ENCODE measurements at regions not wholly inside any gene's neighbourhood (a gene's known extent, or its start where the extent isn't known, plus 50 kb on each side); places are given as distances from the start of the nearest gene placed in this dataset.

DNA sequence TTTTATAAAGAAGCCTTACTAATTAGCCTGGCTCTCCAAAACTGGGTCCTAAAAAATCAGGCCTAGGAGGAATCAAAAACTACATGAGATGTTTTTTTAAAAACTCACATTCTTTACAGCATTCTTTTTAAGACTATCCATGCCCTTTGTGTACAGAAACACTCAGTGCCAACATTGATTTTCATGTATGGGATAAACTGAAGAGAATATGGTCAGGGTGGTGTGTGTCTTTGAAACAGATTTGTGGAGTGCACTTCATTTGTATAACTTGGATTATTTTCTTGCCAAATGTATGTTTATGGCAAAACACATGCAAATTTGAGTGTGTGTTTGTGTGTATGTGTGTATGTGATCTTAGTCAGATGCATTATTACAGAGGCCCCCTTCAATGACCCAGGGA is 283.6 kb upstream of the ATP5MC3 start:
- no peak for DNase-seq (ENCODE audit: low read depth)

DNA sequence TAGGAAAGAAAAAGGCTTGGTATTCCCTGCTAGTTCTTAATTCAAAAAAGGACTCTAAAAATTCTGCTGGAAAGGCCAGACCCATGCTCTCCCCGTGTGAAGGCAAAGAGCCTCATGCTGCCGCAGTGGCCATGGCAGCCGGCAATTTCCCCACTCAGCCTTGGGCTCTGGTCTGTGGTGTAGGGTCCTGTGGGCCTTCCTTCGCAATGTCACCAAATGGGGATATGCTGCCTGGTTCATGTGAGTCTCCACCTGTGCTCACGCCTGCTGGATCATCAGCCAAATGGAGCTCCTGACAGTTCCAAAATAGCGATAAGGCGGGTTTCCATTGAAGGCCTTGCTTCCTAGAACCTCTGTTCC is 282.8 kb upstream of the ATP5MC3 start:
- DNase-seq (ENCODE audit: low read depth) = no peak

DNA sequence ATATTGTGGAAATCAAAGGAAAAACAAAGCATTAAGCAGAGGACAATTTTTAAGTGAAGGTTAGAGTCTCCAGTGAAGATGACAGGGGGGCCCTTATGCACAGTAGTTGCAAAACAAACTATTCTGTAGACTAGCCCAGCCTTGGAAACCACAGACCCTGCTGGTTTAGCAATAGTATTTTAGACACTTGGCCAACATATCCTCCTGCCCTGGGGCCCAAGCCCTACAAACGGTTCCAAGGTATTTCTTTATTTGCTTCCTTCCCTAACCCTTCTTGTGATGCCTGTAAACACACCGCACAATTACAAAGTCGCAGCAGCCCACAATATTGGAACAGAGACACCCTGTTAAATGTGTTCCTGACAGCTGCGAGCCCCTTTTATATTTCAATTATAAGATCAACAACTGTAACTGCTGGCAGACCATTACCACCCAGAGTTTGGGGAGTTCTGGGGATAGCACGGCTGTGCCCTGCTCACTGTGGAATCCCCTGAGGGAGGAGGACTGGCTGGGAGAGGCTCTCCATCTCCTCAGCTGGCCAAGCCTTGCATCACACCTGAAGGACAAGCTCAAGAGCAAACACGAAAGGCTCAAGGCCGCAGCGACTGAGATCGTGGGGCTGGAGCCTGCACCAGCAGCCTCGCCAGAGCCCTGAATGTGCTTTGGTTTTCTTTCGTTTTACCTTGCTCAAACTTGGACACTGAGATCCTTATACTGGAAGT is 282.2 kb upstream of the ATP5MC3 start:
- no peak for DNase-seq (ENCODE audit: low read depth)

DNA sequence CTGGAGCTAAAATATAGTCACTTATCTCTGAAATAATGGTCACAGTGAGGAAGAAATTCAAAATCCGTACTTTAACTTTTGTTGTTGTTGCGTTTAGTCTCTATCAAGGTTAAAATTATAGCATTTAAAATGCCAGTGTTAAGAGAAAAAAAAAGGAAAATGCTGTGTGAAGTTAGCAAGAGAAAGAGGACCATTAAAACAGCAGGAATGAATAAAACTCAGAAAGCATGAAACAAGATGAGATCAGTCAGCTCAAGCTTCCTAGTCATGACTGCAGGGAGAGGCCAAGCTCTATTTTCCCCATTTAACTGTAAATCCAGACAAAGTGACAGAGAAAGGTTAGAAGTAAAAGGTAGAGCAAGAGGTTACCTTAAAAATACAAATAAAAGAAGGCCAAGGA is 281.7 kb upstream of the ATP5MC3 start:
- no peak for DNase-seq (ENCODE audit: low read depth)

DNA sequence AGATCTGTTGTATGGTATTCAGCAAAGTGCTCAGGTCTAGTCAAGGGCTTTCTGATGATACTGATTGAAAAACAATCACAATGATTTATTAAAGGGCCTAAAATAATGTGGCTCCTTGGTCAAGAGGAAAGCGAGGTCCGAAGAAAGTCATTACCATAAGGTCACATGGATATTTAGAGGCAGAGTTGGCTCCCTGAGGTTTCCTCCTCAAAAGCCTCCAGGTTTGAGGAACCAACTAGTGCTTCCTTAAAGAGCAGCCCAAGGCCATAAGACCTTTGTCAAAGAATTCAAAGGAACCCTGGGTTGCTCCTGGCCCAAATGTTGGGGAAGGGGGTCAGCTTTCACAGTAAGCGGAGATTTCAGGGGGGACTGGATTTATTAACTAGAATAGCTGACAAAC is 280.7 kb upstream of the ATP5MC3 start:
- DNase-seq (ENCODE audit: low read depth) = no peak

DNA sequence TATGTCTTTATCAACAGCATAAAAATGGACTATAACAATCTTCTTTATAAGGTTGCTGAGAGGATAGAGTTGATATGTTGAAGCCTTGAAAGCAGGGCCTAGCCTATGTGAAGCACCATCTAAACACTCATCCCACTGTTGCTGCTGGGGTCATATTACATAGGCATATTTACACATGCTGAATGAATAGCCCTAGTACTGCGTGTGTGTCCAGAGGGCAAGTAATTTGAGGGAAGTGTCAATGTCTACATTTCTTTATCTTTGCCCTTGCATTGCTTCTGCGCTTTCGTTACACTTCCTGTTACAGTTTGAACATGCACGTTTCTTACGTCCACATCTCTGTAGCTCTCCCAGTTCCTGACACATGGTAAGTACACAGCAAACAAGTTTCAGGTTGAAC is 280.3 kb upstream of the ATP5MC3 start:
- DNase-seq (ENCODE audit: low read depth) = no peak

DNA sequence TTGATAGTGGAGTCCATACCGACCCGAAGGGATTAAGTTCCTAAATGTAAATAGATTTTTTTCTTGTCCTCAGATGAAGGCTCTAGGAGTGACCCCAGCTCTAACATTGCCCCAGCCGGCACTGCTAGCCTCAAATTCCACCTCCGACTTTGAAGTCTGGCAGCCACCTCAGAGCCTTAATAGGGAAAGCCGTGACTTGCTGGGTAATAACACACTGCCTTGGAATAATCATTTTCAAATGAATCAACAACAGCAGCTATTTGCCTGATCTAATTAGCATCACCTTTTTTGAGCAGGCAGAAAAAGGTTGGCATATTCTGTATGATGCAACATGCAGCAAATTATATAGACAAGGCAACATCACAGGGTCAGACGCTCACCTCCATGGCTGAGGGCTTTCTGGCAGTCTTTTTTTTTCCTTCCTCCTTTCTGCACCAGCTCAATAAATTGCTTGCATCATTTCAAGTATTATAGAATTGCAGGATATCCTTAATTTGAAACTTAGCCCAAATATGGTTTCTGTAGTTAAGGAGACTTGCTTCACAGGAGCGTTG is 276.5 kb upstream of the ATP5MC3 start:
- DNase-seq (ENCODE audit: low read depth) = no peak

DNA sequence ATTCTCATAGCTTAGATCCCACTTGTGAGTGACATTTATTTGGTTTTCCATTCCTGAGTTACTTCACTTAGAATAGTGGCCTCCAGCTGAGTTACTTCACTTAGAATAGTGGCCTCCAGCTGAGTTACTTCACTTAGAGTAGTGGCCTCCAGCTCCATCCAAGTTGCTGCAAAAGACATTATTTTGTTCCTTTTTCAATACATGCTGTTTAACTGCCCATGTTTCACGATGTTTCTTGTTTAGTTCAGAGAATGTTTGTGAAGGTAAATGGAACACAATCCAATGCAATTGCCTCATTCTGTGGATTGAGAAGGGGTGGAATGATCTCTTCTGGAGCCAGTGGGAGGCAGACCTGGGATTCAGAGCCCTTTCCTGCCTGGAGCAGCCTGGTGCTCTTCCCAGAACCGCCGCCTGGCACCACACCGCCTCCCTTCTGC is 273.5 kb upstream of the ATP5MC3 start:
- DNase-seq (ENCODE audit: low read depth) = no peak

DNA sequence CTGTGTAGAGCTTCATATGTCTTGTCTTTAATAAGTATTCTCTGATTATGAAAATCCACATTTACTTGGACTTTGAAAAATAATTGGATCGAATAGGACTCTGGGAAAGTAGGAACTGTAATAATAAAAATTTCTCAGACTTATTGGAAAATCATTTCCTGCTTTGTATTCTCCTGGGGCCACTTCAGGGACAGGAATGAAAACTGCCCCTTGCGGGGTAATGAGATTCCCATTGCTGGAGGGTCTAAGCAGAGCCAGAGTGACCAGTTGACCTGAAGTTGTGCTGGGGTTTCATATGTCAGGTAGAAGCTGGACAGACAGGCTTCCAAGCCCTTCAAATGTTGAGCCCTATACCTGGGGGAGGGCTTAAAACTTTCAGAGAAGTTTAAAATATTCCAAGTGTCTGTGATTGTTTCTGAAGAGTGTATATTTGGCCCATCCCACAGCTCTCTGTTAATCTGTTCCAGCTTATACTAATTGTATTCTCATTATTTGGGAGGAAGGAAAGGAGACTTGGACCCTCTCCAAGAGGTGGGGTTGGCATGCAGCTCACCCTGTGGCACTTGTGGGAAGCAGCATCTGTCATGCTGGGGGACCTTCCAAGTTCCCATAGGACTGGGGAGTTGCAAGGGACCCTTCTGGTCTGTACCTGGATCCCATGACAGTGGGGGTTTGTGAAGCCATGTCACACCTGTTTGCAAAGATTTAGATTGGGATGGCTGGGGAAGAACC is 268.7 kb upstream of the ATP5MC3 start:
- DNase-seq (ENCODE audit: low read depth) = no peak

DNA sequence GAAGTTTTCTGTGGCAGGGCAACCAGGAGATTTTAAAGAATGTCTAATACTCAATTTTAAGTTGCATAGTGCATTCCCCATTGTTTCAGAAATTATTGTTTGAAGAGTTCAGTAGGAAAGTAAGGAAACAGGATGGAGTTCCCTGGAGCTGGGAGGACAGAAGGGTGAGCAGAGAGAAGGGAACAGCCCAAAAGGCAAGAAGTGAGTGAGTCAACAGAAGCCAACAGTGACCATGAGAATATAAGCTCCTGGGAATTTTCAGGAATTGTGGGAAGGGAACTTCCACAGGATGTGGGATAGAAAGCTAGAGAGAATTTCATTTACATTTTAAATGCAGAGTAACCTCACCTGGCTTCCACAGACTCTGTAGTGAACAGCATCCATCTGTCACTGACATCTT is 268.1 kb upstream of the ATP5MC3 start:
- no peak for DNase-seq (ENCODE audit: low read depth)

DNA sequence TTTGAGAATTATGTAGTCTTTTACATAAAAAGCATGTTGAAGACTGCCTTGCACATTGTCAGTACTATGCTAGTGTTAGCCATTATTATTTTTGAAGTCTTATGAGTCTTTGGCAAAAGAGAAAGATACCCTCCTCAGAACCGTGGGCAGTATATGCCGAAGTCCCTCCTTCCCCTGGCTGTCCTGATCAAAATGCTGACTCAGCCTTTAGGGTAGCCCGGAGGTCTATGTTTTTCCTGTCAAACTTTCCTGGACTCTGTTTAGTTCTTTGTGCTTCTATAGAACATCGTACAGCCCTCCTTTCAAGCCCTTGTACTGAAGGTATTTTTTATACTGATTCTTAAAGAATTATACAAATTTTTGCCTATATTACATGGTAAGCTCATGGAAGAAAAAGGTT is 264.7 kb upstream of the ATP5MC3 start:
- no peak for DNase-seq (ENCODE audit: low read depth)

DNA sequence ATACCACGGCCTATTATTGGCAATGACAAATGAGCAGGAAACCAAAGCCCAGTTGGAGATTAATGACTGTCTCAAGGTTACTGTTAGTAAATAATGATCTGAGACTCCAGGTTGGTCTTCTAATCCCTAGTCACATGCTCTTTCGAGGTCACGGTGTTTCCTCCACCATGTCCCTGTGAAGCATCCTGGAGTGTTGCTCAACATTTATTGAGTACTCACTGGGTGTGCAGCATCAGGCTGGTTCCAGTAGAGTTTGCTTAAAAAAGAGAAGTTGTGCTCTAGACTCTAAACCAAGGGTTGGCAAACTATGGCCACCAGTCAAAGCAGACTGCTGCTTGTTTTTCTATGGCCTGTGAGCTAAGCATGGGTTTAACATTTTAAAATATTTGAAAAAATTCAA is 263.8 kb upstream of the ATP5MC3 start:
- no peak for DNase-seq (ENCODE audit: low read depth)

DNA sequence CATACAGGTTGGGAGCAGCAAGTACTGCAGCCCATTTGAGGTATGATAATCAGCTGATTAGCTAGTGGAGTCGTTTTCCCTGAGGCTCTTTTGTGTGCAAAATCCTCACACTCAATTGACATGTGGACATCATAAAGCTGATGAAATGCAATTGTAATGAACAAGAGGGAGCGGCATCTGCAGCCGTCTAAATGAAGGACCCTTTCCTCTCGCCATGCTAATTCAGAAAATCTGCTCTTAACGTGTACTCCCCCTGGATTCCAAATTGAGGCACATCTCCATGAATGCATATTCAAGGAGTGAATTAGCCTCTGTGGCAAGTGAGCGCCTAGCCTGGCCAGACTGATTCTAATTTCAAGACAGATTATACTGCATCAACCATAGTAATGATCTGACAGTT is 260.9 kb upstream of the ATP5MC3 start:
- DNase-seq (ENCODE audit: low read depth) = no peak

DNA sequence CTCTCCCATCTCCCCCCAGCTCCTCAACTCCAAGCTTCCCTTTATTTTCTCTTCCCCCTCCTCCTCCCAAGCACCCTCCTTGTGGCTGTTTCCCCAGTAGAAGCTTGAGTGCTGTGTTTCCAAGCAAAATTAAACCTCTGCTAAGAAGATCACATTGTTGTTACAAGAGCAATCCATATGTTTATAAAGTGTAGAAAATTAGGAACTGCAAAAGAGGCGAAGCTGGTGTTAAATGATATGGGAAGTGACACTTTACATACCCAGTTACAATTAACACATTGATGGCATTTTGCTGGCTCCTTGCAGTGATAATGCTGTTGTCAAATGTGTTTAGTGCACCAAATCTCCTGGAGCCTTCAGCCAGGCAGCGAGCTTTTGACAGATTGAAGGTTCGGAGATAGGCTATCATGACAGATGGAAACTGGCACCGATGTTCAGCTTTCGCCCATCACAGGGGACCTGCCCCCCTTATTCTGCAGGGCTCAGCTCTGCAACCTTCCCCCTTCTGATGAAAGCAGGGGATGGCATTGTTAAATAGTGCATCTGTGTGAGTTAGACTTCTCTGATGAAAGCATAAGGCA is 259.8 kb upstream of the ATP5MC3 start:
- no peak for DNase-seq (ENCODE audit: low read depth)

DNA sequence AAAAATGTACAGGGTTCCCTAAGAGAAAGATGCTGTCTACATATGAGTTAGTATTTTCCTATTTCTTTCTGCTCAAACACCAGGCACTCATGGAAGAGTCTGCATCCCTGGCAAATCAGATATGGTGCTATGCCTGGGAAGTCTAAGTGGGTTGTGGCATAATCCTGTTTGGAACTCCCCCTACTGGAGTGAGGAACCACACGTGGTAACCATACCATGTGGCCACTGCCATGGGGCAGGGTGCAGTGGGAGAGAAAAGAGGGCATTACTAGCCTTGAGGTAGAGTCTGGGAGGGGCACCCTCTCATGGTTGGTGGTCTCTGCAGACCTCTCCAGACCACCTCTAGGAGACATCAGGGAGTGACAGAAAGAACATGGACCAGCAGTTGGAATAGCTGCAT is 257.9 kb upstream of the ATP5MC3 start:
- no peak for DNase-seq (ENCODE audit: low read depth)

DNA sequence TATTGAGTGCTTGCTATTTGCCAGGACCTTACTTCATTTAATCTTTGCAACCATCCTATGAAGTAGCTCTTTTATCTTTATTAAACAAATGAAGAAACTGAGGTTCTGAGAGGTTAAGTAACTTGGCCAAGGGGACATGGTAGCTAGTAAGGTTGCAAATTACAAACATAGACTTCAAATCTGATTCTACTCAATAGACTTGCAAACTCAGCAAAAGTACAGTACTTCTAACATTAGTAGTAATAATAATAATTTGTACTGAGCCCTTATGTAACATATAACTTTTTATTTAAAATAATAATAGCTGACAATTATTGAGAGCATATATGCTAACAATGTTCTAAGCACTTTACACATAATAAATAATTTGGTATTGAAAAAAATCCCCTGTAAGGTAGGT is 255.7 kb upstream of the ATP5MC3 start:
- DNase-seq (ENCODE audit: low read depth) = no peak

DNA sequence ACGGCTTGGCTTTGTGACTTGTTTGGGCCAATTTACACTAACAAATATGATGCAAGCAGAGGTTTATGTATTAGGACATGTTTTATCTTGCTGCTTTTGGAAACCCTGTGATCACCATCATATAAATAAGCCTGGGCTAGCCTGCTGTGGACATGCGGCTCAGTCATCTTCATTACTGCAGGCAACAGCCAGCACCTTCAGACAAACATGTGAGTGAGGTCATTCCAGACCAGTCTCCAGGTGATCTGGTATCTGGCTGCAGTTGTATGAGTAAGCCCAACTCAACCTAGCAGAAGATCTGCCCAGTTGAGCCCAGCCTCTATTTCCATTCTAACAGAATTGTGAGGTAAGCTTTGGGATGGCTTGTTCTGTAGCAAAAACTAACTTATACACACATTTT is 254.6 kb upstream of the ATP5MC3 start:
- no peak for DNase-seq (ENCODE audit: low read depth)

DNA sequence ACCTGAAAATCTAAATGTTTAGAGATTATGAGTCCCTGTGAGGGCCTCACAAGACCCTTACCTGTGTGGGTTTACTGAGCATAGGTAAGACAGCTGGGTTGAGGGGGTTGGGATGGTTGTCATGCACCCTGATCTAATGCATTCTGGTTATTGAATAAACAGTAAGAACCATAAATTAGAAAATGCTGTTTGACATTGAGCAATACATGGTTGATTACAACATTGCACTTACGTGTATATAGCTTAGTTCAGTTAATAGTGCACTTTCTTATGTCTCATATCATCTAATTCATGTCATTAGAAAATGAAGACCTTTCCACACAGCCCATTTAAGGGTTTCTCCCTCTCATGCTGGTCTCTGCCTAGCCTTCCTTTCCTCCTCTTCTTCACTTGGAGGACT is 253.5 kb upstream of the ATP5MC3 start:
- DNase-seq (ENCODE audit: low read depth) = no peak

DNA sequence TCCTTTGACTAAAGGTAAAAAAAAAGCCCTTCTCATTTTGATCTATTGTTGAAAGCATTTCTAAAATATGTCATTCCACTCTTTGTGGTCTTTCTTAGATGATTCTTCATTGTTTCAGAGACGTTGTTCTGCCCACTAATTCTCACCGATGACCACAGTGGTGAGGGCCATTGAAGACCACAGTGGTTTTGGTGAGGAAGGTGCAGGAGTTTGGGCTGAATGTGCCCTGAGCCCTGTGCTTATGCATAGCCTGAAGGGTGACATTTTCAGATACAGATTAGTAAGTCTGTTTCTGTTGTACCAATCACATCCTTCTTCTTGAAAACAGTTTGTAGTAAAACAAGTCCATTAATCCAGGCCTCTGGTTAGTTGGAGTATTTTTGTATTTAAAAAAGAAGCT is 251.3 kb upstream of the ATP5MC3 start:
- DNase-seq (ENCODE audit: low read depth) = no peak

DNA sequence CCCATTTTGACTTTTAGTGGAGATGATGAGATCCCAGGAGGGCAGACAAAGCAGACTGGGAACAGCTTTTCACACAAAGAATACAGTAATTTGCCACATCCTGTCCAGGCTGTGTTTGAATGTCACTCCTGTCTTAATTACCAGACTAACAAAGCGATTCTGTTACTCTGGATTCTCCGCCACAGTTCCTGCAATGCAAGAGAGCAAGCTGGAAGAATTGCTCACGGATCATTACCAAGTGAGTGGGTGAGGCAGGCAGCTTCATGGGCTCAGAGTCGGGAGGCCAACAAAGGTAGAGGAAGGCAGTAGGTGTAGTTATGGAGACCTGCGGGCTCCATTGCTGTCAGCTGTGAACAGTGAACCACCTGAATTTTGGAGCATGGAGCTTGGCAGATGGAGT is 250.5 kb upstream of the ATP5MC3 start:
- no peak for DNase-seq (ENCODE audit: low read depth)

DNA sequence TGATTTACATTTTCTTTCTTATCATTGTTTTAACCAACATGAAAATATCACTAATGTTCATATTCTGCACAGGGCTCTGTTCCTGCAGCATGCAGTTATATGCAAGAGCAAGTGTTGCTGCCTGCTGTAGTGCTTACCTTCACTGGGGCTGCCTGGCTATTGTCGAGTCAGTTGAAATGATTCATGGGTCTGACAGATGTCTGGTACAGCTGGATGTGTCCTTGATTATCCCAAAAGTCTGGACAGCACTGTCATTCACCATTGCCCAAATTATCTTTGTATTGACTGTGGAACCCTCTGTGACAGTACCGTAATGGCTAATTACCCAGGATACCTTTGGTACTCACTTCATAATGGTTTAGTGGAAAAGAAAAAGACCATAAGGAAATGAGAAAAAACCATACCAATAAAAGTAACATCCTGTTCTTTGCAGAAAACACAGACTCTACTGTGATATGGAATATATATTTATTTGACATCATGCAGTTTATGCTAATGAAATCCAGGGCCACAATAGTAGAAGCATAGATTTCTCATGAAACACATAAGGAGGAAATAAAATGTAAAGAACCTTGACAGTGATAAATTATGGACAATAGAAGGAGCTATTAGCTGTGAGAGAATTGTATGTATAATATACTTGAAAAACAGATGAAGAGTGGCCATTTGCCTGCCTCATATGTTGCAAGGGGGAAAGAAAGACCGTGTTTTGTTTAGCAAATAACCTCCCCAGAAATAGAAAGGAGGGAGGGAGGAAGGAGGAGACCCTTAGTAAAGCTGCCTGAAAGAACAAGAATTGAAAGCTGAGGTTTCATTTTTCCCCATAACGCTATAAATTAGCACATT is 249.8 kb upstream of the ATP5MC3 start:
- no peak for DNase-seq (ENCODE audit: low read depth)

DNA sequence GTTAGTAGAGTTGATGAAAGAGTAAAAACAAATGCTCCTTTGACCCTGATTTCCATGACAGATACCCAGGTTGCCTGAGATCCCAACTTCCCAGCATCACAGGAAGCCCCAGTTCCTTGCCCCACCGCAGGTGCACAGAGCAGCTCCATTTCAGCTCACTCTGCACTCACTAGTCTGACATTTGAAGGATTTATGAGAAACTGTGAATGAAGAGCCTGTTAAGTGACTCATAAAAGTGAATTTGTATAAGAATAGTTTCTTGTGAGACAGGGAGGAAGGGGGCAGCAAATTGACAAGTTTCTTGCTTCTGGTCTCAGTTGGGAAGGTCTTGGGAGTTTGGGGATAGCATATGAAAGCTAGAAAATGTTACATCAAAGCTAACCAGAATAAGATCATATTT is 248.7 kb upstream of the ATP5MC3 start:
- no peak for DNase-seq (ENCODE audit: low read depth)

All from forelimb muscle (tissue), 1 donor.